Keratinocyte (primary cell): ENCODE measurements at regions not wholly inside any gene's neighbourhood (a gene's known extent, or its start where the extent isn't known, plus 50 kb on each side); places are given as distances from the start of the nearest gene placed in this dataset.

Experiments used
- CTCF ChIP-seq, 3 experiments: IDR thresholded peaks in 1 of 3; conservative IDR thresholded peaks in 1 of 3; optimal IDR thresholded peaks in 1 of 3; 2 replicates in 2 of 3; 3 replicates in 1 of 3; pipeline versions ENCODE3 to v1.5.1; 2011; ENCODE audit warnings: low read length in 3 of 3, mild to moderate bottlenecking in 3 of 3, moderate library complexity in 2 of 3, control low read depth in 1 of 3, inconsistent platforms in 1 of 3; ENCODE audit not compliant: insufficient read depth in 2 of 3; ENCODE audit errors: extremely low read depth in 1 of 3
- EZH2 ChIP-seq: IDR thresholded peaks from one replicate; pipeline ENCODE4 v1.6.1; 2012; ENCODE audit warnings: inconsistent platforms, mild to moderate bottlenecking, low read length, moderate library complexity

GRCh38 chr2:103921161-103921560 is 932.8 kb upstream of the POU3F3 start:
- TF ChIP-seq CTCF (optimal IDR thresholded peaks at IDR 0.05 in 1 of 3, IDR thresholded peaks at IDR 0.05 in 1 of 3, conservative IDR thresholded peaks at IDR 0.05 in 1 of 3; ENCODE audit: extremely low read depth in 1 of 3, insufficient read depth in 2 of 3, low read length in 3 of 3): no peak
- no peak for TF ChIP-seq EZH2
